H1 (cell line): ENCODE measurements at regions not wholly inside any gene's neighbourhood (a gene's known extent, or its start where the extent isn't known, plus 50 kb on each side); places are given as distances from the start of the nearest gene placed in this dataset.

Experiments
- CTCF ChIP-seq, 3 experiments: IDR thresholded peaks; 1 replicate in 2 of 3; 2 replicates in 1 of 3; pipeline versions ENCODE4 v1.5.1 to v1.6.1; 2011; ENCODE audit warnings: low read length in 3 of 3, mild to moderate bottlenecking in 3 of 3, inconsistent platforms in 2 of 3, low read depth in 1 of 3, moderate library complexity in 1 of 3; ENCODE audit not compliant: insufficient read depth in 1 of 3; ENCODE audit errors: control extremely low read depth in 1 of 3
- JUN ChIP-seq: IDR thresholded peaks from 2 replicates; pipeline ENCODE4 v1.6.1; 2011; ENCODE audit warnings: low read depth, mild to moderate bottlenecking, improper control_type of control experiment, low read length
- MAX ChIP-seq: IDR thresholded peaks from 2 replicates; pipeline ENCODE4 v1.6.1; 2012; ENCODE audit warnings: inconsistent platforms
- NRF1 ChIP-seq: IDR thresholded peaks from 2 replicates; pipeline ENCODE4 v1.6.1; 2011; ENCODE audit warnings: mild to moderate bottlenecking, low read depth, low read length, improper control_type of control experiment
- SP2 ChIP-seq: IDR thresholded peaks from 2 replicates; pipeline ENCODE4 v1.6.1; 2012; ENCODE audit warnings: mild to moderate bottlenecking, low read length, inconsistent platforms
- SRF ChIP-seq: IDR thresholded peaks from 2 replicates; pipeline ENCODE4 v1.6.1; 2011; ENCODE audit warnings: mild to moderate bottlenecking, low read depth, low read length, moderate library complexity

- TF ChIP-seq JUN (no peak), CTCF (IDR thresholded peaks at IDR 0.05; ENCODE audit: control extremely low read depth in 1 of 3, insufficient read depth in 1 of 3, low read depth in 1 of 3, low read length in 3 of 3) (no peak), MAX (no peak), SRF (no peak), SP2 (no peak), NRF1 (no peak)
Observed at GRCh38 chr10:30560326-30560725, 69.2 kb downstream of the LYZL2 start.
